ENCODE measurements at regions not wholly inside any gene's neighbourhood (a gene's known extent, or its start where the extent isn't known, plus 50 kb on each side); places are given as distances from the start of the nearest gene placed in this dataset.

DNA sequence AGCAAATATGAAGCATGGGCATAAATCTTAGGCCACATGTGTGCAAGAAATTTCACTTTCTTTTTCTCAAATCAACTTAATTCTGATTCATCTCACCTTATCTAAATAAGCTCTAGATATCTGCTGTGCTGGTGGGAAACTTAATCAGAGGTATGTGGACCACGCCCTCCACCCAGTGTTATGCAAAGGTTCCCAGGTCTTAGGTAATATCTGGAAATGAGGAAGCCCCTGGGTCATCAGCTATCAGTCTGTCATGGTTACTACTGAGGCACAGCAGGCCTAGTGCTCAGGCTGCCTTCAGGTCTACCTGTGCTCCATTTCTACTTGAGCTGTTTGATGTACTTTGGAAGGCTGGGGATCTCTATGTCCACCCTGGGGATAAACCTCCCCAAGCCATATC, 134.4 kb upstream of the KCNH8 start:
- no peak for TF ChIP-seq POLR2A (IDR thresholded peaks at IDR 0.05)
- TF ChIP-seq CTCF (IDR thresholded peaks at IDR 0.05): no peak
- Histone ChIP-seq H3K4me3 (no peak overlapping the region), H3K9me3 (replicated peaks in 1 of 3) (no peaks in the 10 kb centered on the region), H3K4me1 (replicated peaks in 1 of 2) (no peaks in the 10 kb centered on the region), H3K27me3 (no peaks in the 10 kb centered on the region), H3K36me3 (replicated peaks in 1 of 2) (no peaks in the 10 kb centered on the region), H3K27ac (no peak overlapping the region)
- intact Hi-C loops (cut with DNase I): no loop called here
- DNase-seq: no peak
- 60 to 87% (median 72%) methylated on average over 1 of the region's 1 CpG for WGBS, 4 donors

DNA sequence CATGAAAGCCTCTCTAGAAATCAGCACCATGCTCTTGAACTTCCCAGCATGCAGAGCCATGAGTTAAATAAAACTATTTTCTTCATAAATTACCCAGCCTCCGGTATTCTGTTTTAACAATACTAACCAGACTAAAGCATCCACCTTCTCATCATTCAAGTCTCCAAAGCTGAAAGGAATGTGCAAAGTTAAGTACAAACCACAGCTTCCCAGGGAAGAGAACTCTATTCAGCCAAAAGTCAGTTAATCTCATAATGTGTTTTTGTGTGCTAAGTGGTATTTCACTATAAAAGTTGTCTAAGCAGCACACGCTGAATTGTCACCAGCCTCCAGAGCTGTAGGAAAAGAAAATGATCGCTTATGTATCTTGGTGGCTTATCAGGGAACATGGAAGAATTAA, 135.5 kb upstream of the KCNH8 start:
- intact Hi-C loops (cut with DNase I): no loop called here
- Histone ChIP-seq H3K27me3 (no peaks in the 10 kb centered on the region), H3K9me3 (replicated peaks in 1 of 3) (no peaks in the 10 kb centered on the region), H3K4me3 (no peak overlapping the region), H3K27ac (no peak overlapping the region), H3K36me3 (replicated peaks in 1 of 2) (no peaks in the 10 kb centered on the region), H3K4me1 (replicated peaks in 1 of 2) (no peaks in the 10 kb centered on the region)
- 70 to 81% (median 76%) methylated on average over 3 of the region's 3 CpGs for WGBS, 4 donors
- no peak for DNase-seq
- TF ChIP-seq CTCF (IDR thresholded peaks at IDR 0.05) (no peak), POLR2A (IDR thresholded peaks at IDR 0.05) (no peak)

DNA sequence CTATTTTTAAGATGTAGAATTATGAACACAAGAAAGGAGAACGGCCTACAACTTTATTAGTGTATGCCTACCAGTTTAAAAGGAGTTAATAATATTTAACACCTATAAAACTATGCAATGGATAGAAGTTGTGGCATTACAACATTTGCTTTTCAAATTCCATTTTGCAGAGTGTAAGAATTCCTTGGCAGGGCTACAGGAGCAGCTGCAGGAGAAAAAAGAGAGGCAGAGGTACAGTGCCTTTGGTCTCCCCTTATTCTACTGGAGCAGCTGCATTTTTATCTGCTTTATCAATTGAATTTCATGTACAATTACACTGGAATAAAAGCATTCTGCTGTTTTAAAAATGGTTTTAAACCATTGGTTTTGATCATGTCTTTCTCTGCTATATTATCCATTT, 145.7 kb upstream of the KCNH8 start:
- TF ChIP-seq POLR2A (IDR thresholded peaks at IDR 0.05) (no peak), CTCF (IDR thresholded peaks at IDR 0.05) (no peak)
- Histone ChIP-seq H3K4me3 (no peak overlapping the region), H3K9me3 (replicated peaks in 1 of 3) (no peaks in the 10 kb centered on the region), H3K27ac (no peak overlapping the region), H3K27me3 (no peaks in the 10 kb centered on the region), H3K36me3 (replicated peaks in 1 of 2) (no peaks in the 10 kb centered on the region), H3K4me1 (replicated peaks in 1 of 2) (no peaks in the 10 kb centered on the region)
- intact Hi-C loops (cut with DNase I): no loop called here
- whole genome bisulfite sequencing, 4 donors: 71 to 81% (median 73%) methylated on average over 1 of the region's 1 CpG
- DNase-seq: no peak

DNA sequence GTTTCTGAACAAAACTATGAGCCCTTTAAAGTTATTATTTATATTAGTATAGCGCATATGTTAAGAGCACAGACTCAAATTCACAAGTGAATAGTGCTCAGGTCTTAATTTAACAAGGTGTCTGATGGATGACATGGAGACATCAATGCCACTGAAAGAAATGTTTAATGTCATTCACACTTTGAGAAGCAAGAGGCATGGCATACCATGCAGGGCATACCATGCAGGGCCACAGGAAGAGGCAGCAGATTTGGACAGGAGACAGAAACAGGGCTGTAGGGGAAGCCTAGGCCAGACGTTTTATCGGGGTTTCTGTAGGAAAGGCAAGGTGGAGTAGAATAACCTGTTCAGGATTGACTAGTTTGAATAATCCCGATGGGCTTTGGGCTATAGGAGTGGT, 150.2 kb upstream of the KCNH8 start:
- intact Hi-C loops (cut with DNase I): loop anchor here in 1 of 2 donors (10.0 kb wide), 1 partner anchor 433 kb away; no protein-coding TSS in a partner anchor
- no peaks in the 10 kb centered on the region for H3K9me3 ChIP-seq (replicated peaks in 1 of 3)
- TF ChIP-seq CTCF (IDR thresholded peaks at IDR 0.05): no peak
- no peak for TF ChIP-seq POLR2A (IDR thresholded peaks at IDR 0.05)
- no peak overlapping the region for H3K27ac ChIP-seq
- H3K27me3 ChIP-seq: no peaks in the 10 kb centered on the region
- no peak for DNase-seq
- no peaks in the 10 kb centered on the region for H3K36me3 ChIP-seq (replicated peaks in 1 of 2)
- no peak overlapping the region for H3K4me3 ChIP-seq
- H3K4me1 ChIP-seq (replicated peaks in 1 of 2): no peaks in the 10 kb centered on the region
- WGBS, 4 donors: 82 to 88% (median 86%) methylated on average over 4 of the region's 4 CpGs

All from adrenal gland (tissue), 9 donors.